ENCODE measurements at regions not wholly inside any gene's neighbourhood (a gene's known extent, or its start where the extent isn't known, plus 50 kb on each side); places are given as distances from the start of the nearest gene placed in this dataset.

DNA sequence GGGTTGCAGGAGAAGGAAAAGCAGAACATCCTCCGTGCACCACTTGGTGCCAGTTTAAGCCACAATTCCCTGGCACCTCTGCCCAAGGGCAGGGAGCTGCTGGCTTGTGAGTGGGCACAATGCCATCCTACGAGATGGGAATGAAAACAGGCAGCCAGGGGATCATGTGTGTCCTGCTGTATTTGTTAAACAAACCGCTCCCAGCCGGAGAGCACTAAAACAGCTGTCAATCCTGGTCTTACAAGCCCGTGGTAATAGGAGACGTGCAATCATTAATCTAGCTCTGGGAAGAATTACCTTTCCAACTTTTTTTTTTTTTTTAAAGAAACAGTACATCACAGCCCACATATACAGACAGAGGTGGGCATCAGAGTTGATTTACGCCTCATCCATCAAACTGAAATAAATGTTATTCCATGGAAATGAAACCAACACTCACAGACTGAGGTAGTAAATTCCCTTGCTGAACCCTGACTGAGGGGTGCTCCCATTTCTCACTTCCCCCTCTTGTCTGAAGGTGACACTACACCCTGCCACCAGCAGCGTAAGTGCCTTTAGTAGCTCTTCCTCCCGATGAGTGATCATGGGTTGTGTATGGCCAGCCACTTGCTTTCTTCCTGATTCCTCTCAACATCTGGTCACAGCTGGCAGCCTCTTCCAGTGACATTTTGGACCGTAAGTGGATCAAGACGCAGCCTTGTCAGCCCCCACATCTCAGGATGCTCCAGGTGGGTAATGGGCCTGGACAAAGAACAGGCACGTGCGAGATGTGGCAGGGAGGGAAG lies 143.8 kb downstream of the TEX36 start:
- Histone ChIP-seq H3K9me3 (replicated peaks; ENCODE audit: control insufficient read depth, insufficient read depth, low read length) (no peaks in the 10 kb centered on the region), H3K9ac (replicated peaks; ENCODE audit: extremely low read depth, insufficient read depth, low read length) (no peak overlapping the region), H3K9me1 (replicated peaks; ENCODE audit: control insufficient read depth, extremely low read depth, insufficient read depth, low read length) (no peaks in the 10 kb centered on the region), H3K27me3 (ENCODE audit: control insufficient read depth in 2 of 2, insufficient read depth in 2 of 2, low read length in 2 of 2) (peaks cover 7 to 9% of the 10 kb centered on the region in 2 experiments), H3K4me3 (replicated peaks in 1 of 3; ENCODE audit: insufficient read depth in 1 of 3, low read depth in 1 of 3, low read length in 3 of 3) (no peak overlapping the region), H3K4me1 (ENCODE audit: control insufficient read depth, extremely low read depth, insufficient read depth, low read length) (no peaks in the 10 kb centered on the region), H4K20me1 (replicated peaks; ENCODE audit: control insufficient read depth, extremely low read depth, insufficient read depth, low read length) (no peaks in the 10 kb centered on the region), H3K27ac (ENCODE audit: insufficient read depth, low read depth, low read length) (no peak overlapping the region), H3K4me2 (ENCODE audit: insufficient read depth, low read length) (no peak overlapping the region), H2AFZ (ENCODE audit: low read depth, low read length) (no peak overlapping the region), H3K36me3 (ENCODE audit: control insufficient read depth in 2 of 2, extremely low read depth in 1 of 2, insufficient read depth in 2 of 2, low read length in 2 of 2) (no peaks in the 10 kb centered on the region), H3K79me2 (ENCODE audit: control insufficient read depth, insufficient read depth, low read length) (no peaks in the 10 kb centered on the region)
- BruUV-seq (replicated peaks) = no TSS peak
- dilution Hi-C loops (cut with MboI; ENCODE audit: extremely low pct_ligation_motif_present, low sequenced_read_pairs) (no loop called here), intact Hi-C loops (cut with micrococcal nuclease) (no loop called here)
- ChIA-PET POLR2A (no interaction called here), CTCF (interaction anchor here (0.8 to 1.7 kb wide), 3 partner anchors 15 to 91 kb away, joined by 3 to 4 read pairs (median 3); no protein-coding TSS in a partner anchor)
- DNase-seq (ENCODE audit: low read depth, low spot score) (peak; percentile 22), FAIRE-seq (no peak)
- TF ChIP-seq FOS (IDR thresholded peaks at IDR 0.05; ENCODE audit: borderline replicate concordance, insufficient read depth, low read length) (no peak), MYC (IDR thresholded peaks at IDR 0.05; ENCODE audit: low read depth, low read length) (no peak), GATA2 (IDR thresholded peaks at IDR 0.05; ENCODE audit: insufficient read depth, insufficient read length, low read depth, low read length) (no peak), POLR2AphosphoS5 (IDR thresholded peaks at IDR 0.05; ENCODE audit: insufficient read depth, low read depth, low read length) (no peak), POLR2A (IDR thresholded peaks at IDR 0.05; ENCODE audit: low read depth, low read length) (no peak), EZH2 (IDR thresholded peaks at IDR 0.05; ENCODE audit: borderline replicate concordance, low read depth, low read length, severe bottlenecking) (no peak), JUN (IDR thresholded peaks at IDR 0.05; ENCODE audit: borderline replicate concordance, insufficient read depth, insufficient read length, low read depth) (no peak)
- TF ChIP-seq, protein P1, sequence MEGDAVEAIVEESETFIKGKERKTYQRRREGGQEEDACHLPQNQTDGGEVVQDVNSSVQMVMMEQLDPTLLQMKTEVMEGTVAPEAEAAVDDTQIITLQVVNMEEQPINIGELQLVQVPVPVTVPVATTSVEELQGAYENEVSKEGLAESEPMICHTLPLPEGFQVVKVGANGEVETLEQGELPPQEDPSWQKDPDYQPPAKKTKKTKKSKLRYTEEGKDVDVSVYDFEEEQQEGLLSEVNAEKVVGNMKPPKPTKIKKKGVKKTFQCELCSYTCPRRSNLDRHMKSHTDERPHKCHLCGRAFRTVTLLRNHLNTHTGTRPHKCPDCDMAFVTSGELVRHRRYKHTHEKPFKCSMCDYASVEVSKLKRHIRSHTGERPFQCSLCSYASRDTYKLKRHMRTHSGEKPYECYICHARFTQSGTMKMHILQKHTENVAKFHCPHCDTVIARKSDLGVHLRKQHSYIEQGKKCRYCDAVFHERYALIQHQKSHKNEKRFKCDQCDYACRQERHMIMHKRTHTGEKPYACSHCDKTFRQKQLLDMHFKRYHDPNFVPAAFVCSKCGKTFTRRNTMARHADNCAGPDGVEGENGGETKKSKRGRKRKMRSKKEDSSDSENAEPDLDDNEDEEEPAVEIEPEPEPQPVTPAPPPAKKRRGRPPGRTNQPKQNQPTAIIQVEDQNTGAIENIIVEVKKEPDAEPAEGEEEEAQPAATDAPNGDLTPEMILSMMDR (IDR thresholded peaks at IDR 0.05; ENCODE audit: extremely low read depth in 1 of 2, insufficient read depth in 1 of 2, low read depth in 1 of 2, low read length in 2 of 2) = no peak
- TF ChIP-seq, protein P2, sequence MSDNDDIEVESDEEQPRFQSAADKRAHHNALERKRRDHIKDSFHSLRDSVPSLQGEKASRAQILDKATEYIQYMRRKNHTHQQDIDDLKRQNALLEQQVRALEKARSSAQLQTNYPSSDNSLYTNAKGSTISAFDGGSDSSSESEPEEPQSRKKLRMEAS (IDR thresholded peaks at IDR 0.05; ENCODE audit: insufficient read depth, insufficient read length) = no peak
